Activated CD4-positive, alpha-beta T cell treated with anti-CD3 and anti-CD28 coated beads, Interleukin-2, amount 10 ng/mL, durations not matched to agents 7 days and 5 days (primary cell): ENCODE measurements at regions not wholly inside any gene's neighbourhood (a gene's known extent, or its start where the extent isn't known, plus 50 kb on each side); places are given as distances from the start of the nearest gene placed in this dataset.
"Not testable (repeated sequence)": the region's sequence is repeated elsewhere in the genome, so short reads cannot be mapped to it uniquely, and the experiment has no call there.

Experiments used
- CTCF ChIA-PET: fragments of 350-600 bp; sonication (Branson Sonifier 250); formaldehyde crosslinking; loops from one replicate; lab custom pipeline; 2021; ENCODE audit warnings: antibody characterized with exemption; lab: Charles Lee
- POLR2A ChIA-PET: fragments of 350-600 bp; sonication (Branson Sonifier 250); formaldehyde crosslinking; loops from one replicate; lab custom pipeline; 2021; ENCODE audit warnings: antibody characterized with exemption; lab: Charles Lee
- DNase-seq: peaks from one replicate; pipeline ENCODE4 v3.0.0-alpha.2; 2020
- H3K27ac Mint-ChIP-seq: one replicate; pipeline ENCODE4 v1.8.0; 2021; ENCODE audit warnings: mild to moderate bottlenecking, moderate library complexity, mixed read lengths
- H3K27me3 Mint-ChIP-seq: one replicate; pipeline ENCODE4 v1.8.0; 2021; ENCODE audit warnings: mixed read lengths
- H3K36me3 Mint-ChIP-seq: one replicate; pipeline ENCODE4 v1.8.0; 2021; ENCODE audit warnings: low read depth, mixed read lengths
- H3K4me1 Mint-ChIP-seq: one replicate; pipeline ENCODE4 v1.8.0; 2021; ENCODE audit warnings: mixed read lengths
- H3K4me3 Mint-ChIP-seq: one replicate; pipeline ENCODE4 v1.8.0; 2021; ENCODE audit warnings: mild to moderate bottlenecking, moderate library complexity, mixed read lengths
- H3K9me3 Mint-ChIP-seq: one replicate; pipeline ENCODE4 v1.8.0; 2021; ENCODE audit warnings: mixed read lengths

DNA sequence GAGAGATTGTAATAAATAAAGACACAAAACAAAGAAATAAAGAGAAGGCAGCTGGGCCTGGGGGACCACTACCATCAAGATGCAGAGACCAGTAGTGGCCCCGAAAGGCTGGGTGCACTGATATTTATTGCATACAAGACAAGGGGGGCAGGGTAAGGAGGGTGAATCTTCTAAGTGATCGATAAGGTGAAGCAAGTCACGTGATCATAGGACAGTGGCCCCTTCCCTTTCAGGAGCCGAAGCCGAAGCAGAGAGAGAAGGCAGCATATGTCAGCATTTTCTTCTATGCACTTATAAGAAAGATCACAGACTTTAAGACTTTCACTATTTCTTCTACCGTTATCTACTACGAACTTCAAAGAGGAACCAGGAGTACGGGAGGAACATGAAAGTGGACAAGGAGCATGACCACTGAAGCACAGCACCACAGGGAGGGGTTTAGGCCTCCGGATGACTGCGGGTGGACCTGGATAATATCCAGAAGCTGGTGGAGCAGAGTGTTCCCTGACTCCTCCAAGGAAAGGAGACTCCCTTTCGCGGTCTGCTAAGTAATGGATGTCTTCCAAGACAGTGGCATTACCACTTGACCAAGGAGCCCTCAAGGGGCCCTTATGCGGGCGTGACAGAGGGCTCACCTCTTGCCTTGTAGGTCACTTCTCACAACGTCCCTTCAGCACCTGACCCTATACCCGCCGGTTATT is 126.4 kb downstream of the RBM46 start:
- H3K27ac Mint-ChIP-seq, CTCF ChIA-PET, H3K9me3 Mint-ChIP-seq: not testable (repeated sequence)

DNA sequence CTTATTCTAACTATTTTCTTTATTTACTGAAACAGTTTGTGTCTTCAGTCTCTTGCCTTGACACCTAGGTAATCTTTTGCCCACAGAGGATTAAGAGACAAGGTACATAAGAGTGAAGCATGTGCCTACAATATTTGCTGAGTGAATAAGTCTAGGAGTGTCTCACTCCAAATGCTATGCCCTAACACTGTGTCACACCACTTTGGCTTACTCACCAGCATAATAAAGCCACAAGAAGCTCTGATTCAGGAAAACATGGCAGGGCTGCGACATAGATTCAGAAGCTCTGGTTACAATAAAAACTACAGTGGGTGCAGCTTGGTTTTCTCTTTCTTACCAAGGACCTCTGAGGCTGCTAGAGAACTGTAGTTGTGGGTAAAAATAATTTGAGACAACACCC is 127.1 kb downstream of the RBM46 start:
- ChIA-PET POLR2A (no interaction called here), CTCF (no interaction called here)
- no peaks in the 10 kb centered on the region for H3K27me3 Mint-ChIP-seq
- H3K4me1 Mint-ChIP-seq, result no peaks in the 10 kb centered on the region
- H3K4me3 Mint-ChIP-seq, result no peak overlapping the region
- DNase-seq, result no peak
- H3K9me3 Mint-ChIP-seq, result no peaks in the 10 kb centered on the region
- no peaks in the 10 kb centered on the region for H3K36me3 Mint-ChIP-seq
- no peak overlapping the region for H3K27ac Mint-ChIP-seq

More for the DNA sequence above, 126.4 kb downstream of the RBM46 start:
- H3K27me3 Mint-ChIP-seq, H3K36me3 Mint-ChIP-seq, POLR2A ChIA-PET, H3K4me3 Mint-ChIP-seq, DNase-seq, H3K4me1 Mint-ChIP-seq: not testable (repeated sequence)

GRCh38 chr4:154911097-154911496 is 130.0 kb downstream of the RBM46 start:
- ChIA-PET CTCF (no interaction called here), POLR2A (no interaction called here)

GRCh38 chr4:154911608-154912098 is 130.6 kb downstream of the RBM46 start:
- POLR2A ChIA-PET, result no interaction called here
- DNase-seq, result no peak
- H3K4me3 Mint-ChIP-seq, result no peak overlapping the region
- H3K27me3 Mint-ChIP-seq, result no peaks in the 10 kb centered on the region
- no peaks in the 10 kb centered on the region for H3K36me3 Mint-ChIP-seq
- CTCF ChIA-PET, result no interaction called here
- peaks cover 2% of the 10 kb centered on the region for H3K9me3 Mint-ChIP-seq
- H3K27ac Mint-ChIP-seq, result no peak overlapping the region
- H3K4me1 Mint-ChIP-seq, result no peaks in the 10 kb centered on the region

More at GRCh38 chr4:154911097-154911496, 130.0 kb downstream of the RBM46 start:
- H3K27ac Mint-ChIP-seq, result no peak overlapping the region
- no peaks in the 10 kb centered on the region for H3K27me3 Mint-ChIP-seq
- DNase-seq, result no peak
- H3K9me3 Mint-ChIP-seq, result peaks cover 2% of the 10 kb centered on the region
- H3K36me3 Mint-ChIP-seq, result no peaks in the 10 kb centered on the region
- no peak overlapping the region for H3K4me3 Mint-ChIP-seq
- H3K4me1 Mint-ChIP-seq, result no peaks in the 10 kb centered on the region

GRCh38 chr4:154916068-154916467 is 135.0 kb downstream of the RBM46 start:
- H3K4me3 Mint-ChIP-seq, result no peak overlapping the region
- H3K27me3 Mint-ChIP-seq, result no peaks in the 10 kb centered on the region
- DNase-seq, result no peak
- no peaks in the 10 kb centered on the region for H3K4me1 Mint-ChIP-seq
- CTCF ChIA-PET, result no interaction called here
- H3K36me3 Mint-ChIP-seq, result no peaks in the 10 kb centered on the region
- POLR2A ChIA-PET, result no interaction called here
- peaks cover 2% of the 10 kb centered on the region for H3K9me3 Mint-ChIP-seq
- no peak overlapping the region for H3K27ac Mint-ChIP-seq

DNA sequence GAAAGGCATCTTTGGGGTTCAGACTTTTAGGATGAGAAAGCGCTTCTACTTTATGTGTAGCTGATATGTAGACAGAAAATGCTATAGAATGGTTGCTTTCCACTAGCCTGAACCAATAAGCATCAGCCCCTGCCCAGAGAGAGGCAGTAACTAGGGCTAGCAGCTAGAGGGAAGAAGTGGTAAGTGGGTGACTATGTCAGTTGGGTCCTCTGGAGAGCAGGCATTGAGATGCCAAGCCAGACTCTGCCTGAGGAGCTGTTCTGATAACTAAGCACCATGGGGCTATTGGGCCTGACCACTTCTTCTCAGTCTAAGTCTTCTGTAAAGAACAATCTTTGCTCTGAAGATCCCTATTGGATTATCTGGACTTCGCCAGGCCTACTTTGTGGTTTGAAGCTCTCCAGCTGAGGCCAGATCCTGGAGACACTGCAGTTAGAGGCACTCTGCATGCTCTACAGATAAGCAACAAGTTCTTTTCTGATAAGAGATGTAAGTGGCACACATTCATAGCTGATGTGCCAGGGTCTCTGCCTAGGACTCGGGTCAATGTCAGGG is 146.1 kb downstream of the RBM46 start:
- H3K4me3 Mint-ChIP-seq, result no peak overlapping the region
- no peak for DNase-seq
- POLR2A ChIA-PET, result no interaction called here
- H3K27ac Mint-ChIP-seq, result no peak overlapping the region
- no peaks in the 10 kb centered on the region for H3K36me3 Mint-ChIP-seq
- H3K27me3 Mint-ChIP-seq, result no peaks in the 10 kb centered on the region
- H3K9me3 Mint-ChIP-seq, result no peaks in the 10 kb centered on the region
- CTCF ChIA-PET, result no interaction called here
- no peaks in the 10 kb centered on the region for H3K4me1 Mint-ChIP-seq

GRCh38 chr4:154928640-154929257 is 147.7 kb downstream of the RBM46 start:
- ChIA-PET CTCF (no interaction called here), POLR2A (no interaction called here)
- no peak for DNase-seq
- no peaks in the 10 kb centered on the region for H3K36me3 Mint-ChIP-seq
- H3K27ac Mint-ChIP-seq, result no peak overlapping the region
- no peaks in the 10 kb centered on the region for H3K27me3 Mint-ChIP-seq
- H3K4me3 Mint-ChIP-seq, result no peak overlapping the region
- no peaks in the 10 kb centered on the region for H3K9me3 Mint-ChIP-seq
- no peaks in the 10 kb centered on the region for H3K4me1 Mint-ChIP-seq

DNA sequence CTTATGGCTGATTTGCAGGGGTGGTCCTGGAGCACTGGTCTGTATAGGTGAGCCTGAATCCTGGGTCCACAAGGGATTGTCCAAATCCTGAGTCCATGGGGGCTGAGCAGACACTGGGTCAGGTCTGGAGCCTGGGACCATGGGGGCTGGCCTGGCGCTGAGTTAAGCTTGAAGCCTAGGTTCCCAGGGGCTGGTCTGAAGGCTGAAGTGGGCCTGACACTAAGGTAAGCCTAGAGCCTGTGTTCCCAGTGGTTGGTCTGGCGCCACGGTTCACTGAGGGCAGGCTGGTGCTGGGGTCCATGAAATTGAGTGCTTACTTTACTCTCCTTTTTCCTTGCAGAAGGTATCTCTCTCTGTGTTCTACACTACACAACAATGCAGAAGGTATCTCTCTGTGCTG is 155.8 kb downstream of the RBM46 start:
- Mint-ChIP-seq H3K27me3 (no peaks in the 10 kb centered on the region), H3K36me3 (no peaks in the 10 kb centered on the region), H3K9me3 (no peaks in the 10 kb centered on the region), H3K4me1 (no peaks in the 10 kb centered on the region), H3K27ac (no peak overlapping the region), H3K4me3 (no peak overlapping the region)
- CTCF ChIA-PET, result no interaction called here
- DNase-seq, result no peak
- POLR2A ChIA-PET, result no interaction called here

DNA sequence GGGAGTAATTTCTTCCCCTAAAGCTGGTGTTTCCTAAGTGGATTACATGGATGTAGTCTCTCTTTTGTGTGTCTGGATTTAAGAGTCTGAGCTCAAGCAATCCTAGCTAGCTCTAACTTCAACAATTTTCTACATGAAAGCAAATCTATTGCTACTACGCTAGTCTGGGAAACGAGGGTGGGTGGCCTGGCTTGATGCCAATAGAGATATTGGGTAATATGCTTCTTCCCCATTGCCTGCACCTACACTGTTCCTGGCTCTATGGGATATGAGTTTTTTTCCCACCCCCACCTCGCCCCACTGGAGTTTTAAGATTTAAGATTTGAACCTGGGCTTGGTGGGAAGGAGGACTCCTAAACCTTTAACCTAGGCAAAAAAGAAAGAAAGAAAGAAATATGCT is 158.8 kb downstream of the RBM46 start:
- POLR2A ChIA-PET, result no interaction called here
- DNase-seq, result no peak
- Mint-ChIP-seq H3K9me3 (no peaks in the 10 kb centered on the region), H3K27ac (no peak overlapping the region), H3K4me1 (no peaks in the 10 kb centered on the region), H3K27me3 (no peaks in the 10 kb centered on the region), H3K4me3 (no peak overlapping the region), H3K36me3 (no peaks in the 10 kb centered on the region)
- CTCF ChIA-PET, result no interaction called here

GRCh38 chr4:154942176-154942575 is 161.1 kb downstream of the RBM46 start:
- POLR2A ChIA-PET, result no interaction called here
- H3K4me1 Mint-ChIP-seq, result no peaks in the 10 kb centered on the region
- no peak for DNase-seq
- no peaks in the 10 kb centered on the region for H3K9me3 Mint-ChIP-seq
- H3K27ac Mint-ChIP-seq, result no peak overlapping the region
- no peaks in the 10 kb centered on the region for H3K27me3 Mint-ChIP-seq
- CTCF ChIA-PET, result no interaction called here
- H3K4me3 Mint-ChIP-seq, result no peak overlapping the region
- H3K36me3 Mint-ChIP-seq, result no peaks in the 10 kb centered on the region

GRCh38 chr4:154944996-154945395 is 163.9 kb downstream of the RBM46 start:
- no peak for DNase-seq
- Mint-ChIP-seq H3K9me3 (peaks cover under 1% of the 10 kb centered on the region), H3K4me3 (no peak overlapping the region), H3K36me3 (no peaks in the 10 kb centered on the region), H3K27ac (no peak overlapping the region), H3K4me1 (no peaks in the 10 kb centered on the region), H3K27me3 (no peaks in the 10 kb centered on the region)
- CTCF ChIA-PET, result no interaction called here
- POLR2A ChIA-PET, result no interaction called here

DNA sequence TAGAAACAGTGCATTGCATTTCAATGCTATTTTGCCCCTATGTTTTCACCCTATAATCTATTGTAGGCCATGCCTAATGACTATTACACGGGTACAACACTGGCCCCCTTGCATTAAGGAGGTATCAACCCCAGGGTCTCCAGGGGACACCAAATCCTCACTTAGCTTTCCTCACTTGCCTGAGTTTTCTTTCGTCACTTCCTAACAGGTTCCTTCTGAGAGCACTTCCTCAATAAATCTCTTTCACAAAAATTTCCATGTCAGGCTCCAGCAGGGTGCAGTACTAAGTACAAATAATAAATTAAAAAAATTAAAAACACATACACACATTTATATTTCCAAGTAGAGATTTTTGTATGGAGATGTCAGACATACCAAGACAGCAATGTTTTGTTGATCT is 165.0 kb downstream of the RBM46 start:
- H3K9me3 Mint-ChIP-seq, result peaks cover 2% of the 10 kb centered on the region
- H3K27me3 Mint-ChIP-seq, result no peaks in the 10 kb centered on the region
- H3K27ac Mint-ChIP-seq, result no peak overlapping the region
- ChIA-PET CTCF (no interaction called here), POLR2A (interaction anchor here (0.6 kb wide), 1 partner anchor 12 kb away, joined by 9 read pairs; no protein-coding TSS in a partner anchor)
- no peaks in the 10 kb centered on the region for H3K4me1 Mint-ChIP-seq
- no peaks in the 10 kb centered on the region for H3K36me3 Mint-ChIP-seq
- no peak overlapping the region for H3K4me3 Mint-ChIP-seq
- no peak for DNase-seq

GRCh38 chr4:154953691-154954090 is 172.6 kb downstream of the RBM46 start:
- no peak overlapping the region for H3K27ac Mint-ChIP-seq
- no peaks in the 10 kb centered on the region for H3K4me1 Mint-ChIP-seq
- POLR2A ChIA-PET, result no interaction called here
- no peaks in the 10 kb centered on the region for H3K27me3 Mint-ChIP-seq
- peaks cover 6% of the 10 kb centered on the region for H3K9me3 Mint-ChIP-seq
- no peak overlapping the region for H3K4me3 Mint-ChIP-seq
- DNase-seq, result no peak
- CTCF ChIA-PET, result no interaction called here
- H3K36me3 Mint-ChIP-seq, result no peaks in the 10 kb centered on the region
